ENCODE measurements at regions not wholly inside any gene's neighbourhood (a gene's known extent, or its start where the extent isn't known, plus 50 kb on each side); places are given as distances from the start of the nearest gene placed in this dataset.
"Not testable (repeated sequence)": the region's sequence is repeated elsewhere in the genome, so short reads cannot be mapped to it uniquely, and the experiment has no call there.

GRCh38 chr2:111407632-111408194, 287.0 kb downstream of the BCL2L11 start:
- DNase-seq = not testable (repeated sequence)

- not testable (repeated sequence) for DNase-seq
Measured at GRCh38 chr2:111410868-111411406, 290.2 kb downstream of the BCL2L11 start.

GRCh38 chr2:111411867-111412681, 291.4 kb downstream of the BCL2L11 start:
- DNase-seq = not testable (repeated sequence)

- DNase-seq = not testable (repeated sequence)
Measured at GRCh38 chr2:111412841-111413650, 292.3 kb downstream of the BCL2L11 start.

- DNase-seq = not testable (repeated sequence)
Measured at GRCh38 chr2:111413950-111414349, 293.2 kb downstream of the BCL2L11 start.

GRCh38 chr2:111415765-111416743, 295.3 kb downstream of the BCL2L11 start:
- DNase-seq = peak; percentile 47

- DNase-seq = not testable (repeated sequence)
Measured at GRCh38 chr2:111417026-111417425, 296.3 kb downstream of the BCL2L11 start.

GRCh38 chr2:111418091-111418875, 297.6 kb downstream of the BCL2L11 start:
- DNase-seq = not testable (repeated sequence)

- DNase-seq = not testable (repeated sequence)
Measured at GRCh38 chr2:111420074-111420473, 299.4 kb downstream of the BCL2L11 start.

- not testable (repeated sequence) for DNase-seq
Measured at GRCh38 chr2:111420835-111421234, 300.1 kb downstream of the BCL2L11 start.

- not testable (repeated sequence) for DNase-seq
Measured at GRCh38 chr2:111421949-111422348, 301.2 kb downstream of the BCL2L11 start.

GRCh38 chr2:111422562-111422961, 301.8 kb downstream of the BCL2L11 start:
- DNase-seq = not testable (repeated sequence)

- not testable (repeated sequence) for DNase-seq
Measured at GRCh38 chr2:111423184-111423583, 302.5 kb downstream of the BCL2L11 start.

- DNase-seq = not testable (repeated sequence)
Measured at GRCh38 chr2:111424176-111424575, 303.5 kb downstream of the BCL2L11 start.

GRCh38 chr2:111424851-111425309, 304.2 kb downstream of the BCL2L11 start:
- DNase-seq = not testable (repeated sequence)

GRCh38 chr2:111425789-111426201, 305.1 kb downstream of the BCL2L11 start:
- DNase-seq = not testable (repeated sequence)

- not testable (repeated sequence) for DNase-seq
Measured at GRCh38 chr2:111427346-111427745, 306.6 kb downstream of the BCL2L11 start.

- not testable (repeated sequence) for DNase-seq
Measured at GRCh38 chr2:111428915-111429314, 308.2 kb downstream of the BCL2L11 start.

GRCh38 chr2:111429353-111429752, 308.6 kb downstream of the BCL2L11 start:
- not testable (repeated sequence) for DNase-seq

GRCh38 chr2:111430817-111431661, 310.3 kb downstream of the BCL2L11 start:
- not testable (repeated sequence) for DNase-seq
